DOHH2 (cell line): ENCODE measurements at regions not wholly inside any gene's neighbourhood (a gene's known extent, or its start where the extent isn't known, plus 50 kb on each side); places are given as distances from the start of the nearest gene placed in this dataset.

ENCODE experiments used
- H3F3A ChIP-seq: fragments of 200-600 bp; sonication (generic), shearing (Covaris generic); 2 replicates; pipeline ENCODE4 v1.6.0; 2016; ENCODE audit warnings: antibody characterized with exemption, mild to moderate bottlenecking; ENCODE audit not compliant: control insufficient read depth, insufficient read depth
- H3K27ac ChIP-seq: fragments of 200-600 bp; sonication (generic); 2 replicates; pipeline ENCODE4 v1.5.1; 2014; ENCODE audit warnings: low read depth, mild to moderate bottlenecking, low read length, moderate library complexity
- H3K27me3 ChIP-seq: fragments of 200-600 bp; sonication (generic); 2 replicates; pipeline ENCODE4 v1.6.1; 2014; ENCODE audit warnings: mild to moderate bottlenecking, low read length, mixed read lengths; ENCODE audit not compliant: control insufficient read depth
- H3K36me3 ChIP-seq: fragments of 200-600 bp; sonication (generic); 2 replicates; pipeline ENCODE4 v1.6.1; 2014; ENCODE audit warnings: mild to moderate bottlenecking, low read length, moderate library complexity, mixed read lengths; ENCODE audit not compliant: control insufficient read depth
- H3K4me1 ChIP-seq: fragments of 200-600 bp; sonication (generic); 2 replicates; pipeline ENCODE4 v1.6.1; 2014; ENCODE audit warnings: mild to moderate bottlenecking, low read length, mixed read lengths; ENCODE audit not compliant: control insufficient read depth
- H3K4me2 ChIP-seq: fragments of 200-600 bp; sonication (generic); 2 replicates; pipeline ENCODE4 v1.6.0; 2014; ENCODE audit warnings: mild to moderate bottlenecking, low read length, moderate library complexity
- H3K4me3 ChIP-seq: fragments of 200-600 bp; sonication (generic); 2 replicates; pipeline ENCODE4 v1.5.1; 2014; ENCODE audit warnings: mild to moderate bottlenecking, low read length, mixed read lengths
- H3K79me2 ChIP-seq: fragments of 200-600 bp; sonication (generic); 2 replicates; pipeline ENCODE4 v1.6.1; 2014; ENCODE audit warnings: mild to moderate bottlenecking, low read length, mixed read lengths; ENCODE audit not compliant: control insufficient read depth
- H3K9me2 ChIP-seq: fragments of 200-600 bp; sonication (generic); replicated peaks from 2 replicates; pipeline ENCODE4 v1.6.1; 2014; ENCODE audit warnings: mild to moderate bottlenecking, low read length, mixed read lengths; ENCODE audit not compliant: control insufficient read depth
- H3K9me3 ChIP-seq: fragments of 200-600 bp; sonication (generic); 2 replicates; pipeline ENCODE4 v1.6.1; 2014; ENCODE audit warnings: antibody characterized with exemption, low read length, mixed read lengths; ENCODE audit not compliant: control insufficient read depth, insufficient read depth
- H4K20me1 ChIP-seq: fragments of 200-600 bp; sonication (generic); 2 replicates; pipeline ENCODE4 v1.6.0; 2014; ENCODE audit warnings: low read depth, mild to moderate bottlenecking, antibody characterized with exemption, low read length, moderate library complexity; ENCODE audit not compliant: control insufficient read depth, insufficient read depth
- CTCF ChIP-seq: fragments of 200-600 bp; sonication (generic); IDR thresholded peaks from one replicate; pipeline ENCODE4 v1.5.1; 2014; ENCODE audit warnings: antibody characterized with exemption, mild to moderate bottlenecking, low read depth, low read length; ENCODE audit not compliant: poor library complexity, severe bottlenecking
- EZH2phosphoT487 ChIP-seq: fragments of 200-600 bp; sonication (generic); IDR thresholded peaks from 2 replicates; pipeline ENCODE4 v1.6.1; 2017; ENCODE audit warnings: borderline replicate concordance, mild to moderate bottlenecking, antibody characterized with exemption, low read length, moderate library complexity, mixed read lengths

GRCh38 chr20:20979934-20980333 lies 126.2 kb downstream of the LINC00237 start:
- Histone ChIP-seq H3K9me2 (no peaks in the 10 kb centered on the region), H3K36me3 (no peaks in the 10 kb centered on the region), H3K27ac (no peak overlapping the region)

GRCh38 chr20:20977786-20978185 lies 128.4 kb downstream of the LINC00237 start:
- Histone ChIP-seq H3K4me2 (no peak overlapping the region), H3K9me3 (no peaks in the 10 kb centered on the region), H3K4me1 (no peaks in the 10 kb centered on the region), H4K20me1 (no peaks in the 10 kb centered on the region), H3K27ac (no peak overlapping the region), H3K79me2 (no peaks in the 10 kb centered on the region), H3K36me3 (no peaks in the 10 kb centered on the region), H3K9me2 (no peaks in the 10 kb centered on the region), H3K4me3 (no peak overlapping the region), H3F3A (no peaks in the 10 kb centered on the region), H3K27me3 (no peaks in the 10 kb centered on the region)
- TF ChIP-seq EZH2phosphoT487 (no peak), CTCF (no peak)

More at GRCh38 chr20:20979934-20980333, 126.2 kb downstream of the LINC00237 start:
- no peak overlapping the region for H3K4me3 ChIP-seq
- no peaks in the 10 kb centered on the region for H3K9me3 ChIP-seq
- TF ChIP-seq CTCF (no peak), EZH2phosphoT487 (no peak)
- H3K4me1 ChIP-seq, result no peaks in the 10 kb centered on the region
- no peaks in the 10 kb centered on the region for H4K20me1 ChIP-seq
- H3K4me2 ChIP-seq, result no peak overlapping the region
- no peaks in the 10 kb centered on the region for H3F3A ChIP-seq
- no peaks in the 10 kb centered on the region for H3K79me2 ChIP-seq
- no peaks in the 10 kb centered on the region for H3K27me3 ChIP-seq

- Histone ChIP-seq H3K27me3 (no peaks in the 10 kb centered on the region), H3K36me3 (no peaks in the 10 kb centered on the region), H3K4me3 (no peak overlapping the region), H3K9me3 (no peaks in the 10 kb centered on the region), H3K27ac (no peak overlapping the region), H3K79me2 (no peaks in the 10 kb centered on the region), H3K4me2 (no peak overlapping the region), H3F3A (no peaks in the 10 kb centered on the region), H3K9me2 (no peaks in the 10 kb centered on the region), H4K20me1 (no peaks in the 10 kb centered on the region), H3K4me1 (no peaks in the 10 kb centered on the region)
- TF ChIP-seq EZH2phosphoT487, result no peak
- no peak for TF ChIP-seq CTCF
Measured at GRCh38 chr20:20972490-20972889, 133.7 kb downstream of the LINC00237 start.

DNA sequence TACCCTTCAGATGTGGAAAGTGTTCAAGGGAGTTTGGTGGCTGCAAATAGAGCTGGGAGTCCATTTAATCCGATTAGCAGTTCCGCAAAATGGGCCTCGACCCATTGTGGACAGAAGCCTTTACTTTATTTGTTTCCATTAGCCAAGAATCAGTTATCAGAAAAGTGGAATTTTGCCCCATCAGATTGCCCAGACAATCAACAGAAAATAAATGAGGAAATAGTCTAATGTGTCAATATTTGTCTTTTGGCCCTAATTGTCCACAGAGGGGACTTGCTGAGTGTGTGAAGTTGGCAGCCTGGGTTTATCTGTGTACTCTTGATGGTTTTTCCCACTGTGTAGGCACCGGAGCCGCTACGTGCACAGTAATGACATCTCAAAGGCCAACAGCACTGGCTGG lies 134.3 kb downstream of the LINC00237 start:
- Histone ChIP-seq H4K20me1 (no peaks in the 10 kb centered on the region), H3F3A (no peaks in the 10 kb centered on the region), H3K9me3 (no peaks in the 10 kb centered on the region), H3K79me2 (no peaks in the 10 kb centered on the region), H3K9me2 (no peaks in the 10 kb centered on the region), H3K4me1 (no peaks in the 10 kb centered on the region), H3K27ac (no peak overlapping the region), H3K4me2 (no peak overlapping the region), H3K4me3 (no peak overlapping the region), H3K36me3 (no peaks in the 10 kb centered on the region), H3K27me3 (no peaks in the 10 kb centered on the region)
- no peak for TF ChIP-seq CTCF
- no peak for TF ChIP-seq EZH2phosphoT487
